Liver (tissue), 3 donors: ENCODE measurements at regions not wholly inside any gene's neighbourhood (a gene's known extent, or its start where the extent isn't known, plus 50 kb on each side); places are given as distances from the start of the nearest gene placed in this dataset.
"Not testable (repeated sequence)": the region's sequence is repeated elsewhere in the genome, so short reads cannot be mapped to it uniquely, and the experiment has no call there.

Source experiments
- CTCF ChIP-seq: fragments of 150-350 bp; IDR thresholded peaks from 2 replicates; pipeline ENCODE4 v1.5.1; 2017; ENCODE audit warnings: improper control_type of control experiment, low read depth, low read length; ENCODE audit not compliant: missing input control
- EGR1 ChIP-seq, 2 donors: IDR thresholded peaks; 2 replicates each; pipeline ENCODE4 v1.6.1; 2016 to 2018; ENCODE audit warnings: antibody characterized with exemption in 2 of 2, low read depth in 2 of 2
- FOXA1 ChIP-seq: IDR thresholded peaks from 2 replicates; pipeline ENCODE4 v1.6.1; 2016; ENCODE audit warnings: antibody characterized with exemption
- FOXA2 ChIP-seq: IDR thresholded peaks from 2 replicates; pipeline ENCODE4 v1.6.1; 2016; ENCODE audit warnings: antibody characterized with exemption
- GABPA ChIP-seq, 2 donors: IDR thresholded peaks in 1 of 2; conservative IDR thresholded peaks in 1 of 2; 2 replicates each; pipeline ENCODE4 v1.6.1; 2016; ENCODE audit warnings: antibody characterized with exemption in 2 of 2, mild to moderate bottlenecking in 1 of 2, moderate library complexity in 1 of 2
- JUND ChIP-seq, 2 donors: IDR thresholded peaks; 2 replicates each; pipeline ENCODE4 v1.6.1; 2016; ENCODE audit warnings: antibody characterized with exemption in 2 of 2
- MAX ChIP-seq: IDR thresholded peaks from 2 replicates; pipeline ENCODE4 v1.6.1; 2016; ENCODE audit warnings: antibody characterized with exemption
- REST ChIP-seq: IDR thresholded peaks from 2 replicates; pipeline ENCODE4 v1.6.1; 2016; ENCODE audit warnings: antibody characterized with exemption, mild to moderate bottlenecking
- SP1 ChIP-seq: IDR thresholded peaks from 2 replicates; pipeline ENCODE4 v1.6.1; 2018; ENCODE audit warnings: antibody characterized with exemption, mild to moderate bottlenecking
- TAF1 ChIP-seq: conservative IDR thresholded peaks from 2 replicates; pipeline ENCODE4 v1.6.1; 2016; ENCODE audit warnings: antibody characterized with exemption, mild to moderate bottlenecking
- YY1 ChIP-seq: IDR thresholded peaks from 2 replicates; pipeline ENCODE4 v1.6.1; 2016; ENCODE audit warnings: antibody characterized with exemption, mild to moderate bottlenecking
- donor health status: healthy.
- donor health status: healthy.

DNA sequence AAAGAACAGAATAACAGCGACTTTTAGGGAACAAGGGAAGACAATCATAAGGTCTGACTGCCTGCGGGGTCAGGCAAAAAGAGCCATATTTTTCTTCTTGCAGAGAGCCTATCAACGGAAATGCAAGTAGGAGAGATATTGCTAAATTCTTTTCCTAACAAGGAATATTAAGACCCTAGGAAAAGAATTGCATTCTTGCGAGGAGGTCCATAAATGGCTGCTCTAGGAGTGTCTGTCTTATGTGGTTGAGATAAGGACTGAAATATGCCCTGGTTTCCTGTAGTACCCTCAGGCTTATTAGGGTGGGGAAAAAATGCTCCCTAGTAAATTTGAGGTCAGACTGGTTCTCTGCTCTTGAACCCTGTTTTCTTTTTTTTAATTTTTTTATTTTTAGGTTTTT, 81.7 kb downstream of the VCAM1 start:
- not testable (repeated sequence) for TF ChIP-seq GABPA (IDR thresholded peaks at IDR 0.05 in 1 of 2, conservative IDR thresholded peaks at IDR 0.05 in 1 of 2); CTCF; FOXA2; TAF1; EGR1 (IDR thresholded peaks at IDR 0.05; ENCODE audit: low read depth in 2 of 2); MAX; SP1; REST; YY1; JUND (IDR thresholded peaks at IDR 0.05); FOXA1
